ENCODE measurements at regions not wholly inside any gene's neighbourhood (a gene's known extent, or its start where the extent isn't known, plus 50 kb on each side); places are given as distances from the start of the nearest gene placed in this dataset.

DNA sequence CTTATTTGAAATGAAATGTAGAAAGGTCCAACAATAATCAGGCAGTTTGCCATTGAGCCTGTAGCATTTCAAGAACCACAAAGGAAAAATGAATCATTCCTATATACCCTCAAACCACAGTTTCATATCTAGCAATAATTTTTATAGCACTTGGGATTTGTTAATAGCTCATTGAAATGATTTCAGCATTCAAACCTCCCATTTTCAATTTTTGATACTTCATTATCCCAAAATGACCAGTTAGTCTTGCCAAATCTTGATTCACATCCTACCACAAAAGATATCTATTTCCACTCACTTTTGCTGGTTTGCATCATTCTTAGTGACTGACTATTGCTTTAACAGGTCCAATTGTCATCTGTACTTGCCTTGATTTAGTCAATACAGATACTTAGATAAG is 790.1 kb downstream of the TLE1 start:
- no peak for TF ChIP-seq POLR2A (IDR thresholded peaks at IDR 0.05)
- TF ChIP-seq, protein P1, sequence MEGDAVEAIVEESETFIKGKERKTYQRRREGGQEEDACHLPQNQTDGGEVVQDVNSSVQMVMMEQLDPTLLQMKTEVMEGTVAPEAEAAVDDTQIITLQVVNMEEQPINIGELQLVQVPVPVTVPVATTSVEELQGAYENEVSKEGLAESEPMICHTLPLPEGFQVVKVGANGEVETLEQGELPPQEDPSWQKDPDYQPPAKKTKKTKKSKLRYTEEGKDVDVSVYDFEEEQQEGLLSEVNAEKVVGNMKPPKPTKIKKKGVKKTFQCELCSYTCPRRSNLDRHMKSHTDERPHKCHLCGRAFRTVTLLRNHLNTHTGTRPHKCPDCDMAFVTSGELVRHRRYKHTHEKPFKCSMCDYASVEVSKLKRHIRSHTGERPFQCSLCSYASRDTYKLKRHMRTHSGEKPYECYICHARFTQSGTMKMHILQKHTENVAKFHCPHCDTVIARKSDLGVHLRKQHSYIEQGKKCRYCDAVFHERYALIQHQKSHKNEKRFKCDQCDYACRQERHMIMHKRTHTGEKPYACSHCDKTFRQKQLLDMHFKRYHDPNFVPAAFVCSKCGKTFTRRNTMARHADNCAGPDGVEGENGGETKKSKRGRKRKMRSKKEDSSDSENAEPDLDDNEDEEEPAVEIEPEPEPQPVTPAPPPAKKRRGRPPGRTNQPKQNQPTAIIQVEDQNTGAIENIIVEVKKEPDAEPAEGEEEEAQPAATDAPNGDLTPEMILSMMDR (IDR thresholded peaks at IDR 0.05), result no peak
